ELR (cell line): ENCODE measurements at regions not wholly inside any gene's neighbourhood (a gene's known extent, or its start where the extent isn't known, plus 50 kb on each side); places are given as distances from the start of the nearest gene placed in this dataset.

Experiments
- DNase-seq: peaks from one replicate; pipeline ENCODE4 v3.0.0-alpha.2; 2015; ENCODE audit warnings: low read depth

GRCh38 chr15:94053626-94054025 lies 177.7 kb upstream of the MCTP2 start:
- no peak for DNase-seq

GRCh38 chr15:94052711-94053110 lies 178.7 kb upstream of the MCTP2 start:
- no peak for DNase-seq

GRCh38 chr15:94047566-94047965 lies 183.8 kb upstream of the MCTP2 start:
- DNase-seq, result no peak

- DNase-seq, result peak; percentile 3
These were observed 189.0 kb upstream of the MCTP2 start for GRCh38 chr15:94042180-94042928.

GRCh38 chr15:94041746-94042145 lies 189.6 kb upstream of the MCTP2 start:
- no peak for DNase-seq

GRCh38 chr15:94040541-94041248 lies 190.7 kb upstream of the MCTP2 start:
- no peak for DNase-seq

GRCh38 chr15:94036156-94036555 lies 195.2 kb upstream of the MCTP2 start:
- DNase-seq, result no peak

GRCh38 chr15:94033683-94034020 lies 197.7 kb upstream of the MCTP2 start:
- no peak for DNase-seq

GRCh38 chr15:94033014-94033682 lies 198.2 kb upstream of the MCTP2 start:
- DNase-seq, result no peak

- DNase-seq, result no peak
These were observed 198.8 kb upstream of the MCTP2 start for GRCh38 chr15:94032571-94032970.

GRCh38 chr15:94031072-94031471 lies 200.3 kb upstream of the MCTP2 start:
- no peak for DNase-seq

- DNase-seq, result peak; percentile 14
These were observed 201.9 kb upstream of the MCTP2 start for GRCh38 chr15:94029495-94029894.

GRCh38 chr15:94028809-94029208 lies 202.6 kb upstream of the MCTP2 start:
- no peak for DNase-seq

- DNase-seq, result no peak
These were observed 203.2 kb upstream of the MCTP2 start for GRCh38 chr15:94028121-94028520.

- DNase-seq, result no peak
These were observed 203.8 kb upstream of the MCTP2 start for GRCh38 chr15:94027581-94027980.

GRCh38 chr15:94026458-94027304 lies 204.7 kb upstream of the MCTP2 start:
- peak; percentile 17 for DNase-seq

GRCh38 chr15:94023531-94023930 lies 207.8 kb upstream of the MCTP2 start:
- no peak for DNase-seq

- no peak for DNase-seq
These were observed 209.6 kb upstream of the MCTP2 start for GRCh38 chr15:94021621-94022320.

- no peak for DNase-seq
These were observed 212.3 kb upstream of the MCTP2 start for GRCh38 chr15:94019062-94019461.

GRCh38 chr15:94015324-94015723 lies 216.0 kb upstream of the MCTP2 start:
- no peak for DNase-seq
